IPS-18c (cell line): ENCODE measurements at regions not wholly inside any gene's neighbourhood (a gene's known extent, or its start where the extent isn't known, plus 50 kb on each side); places are given as distances from the start of the nearest gene placed in this dataset.
"Not testable (repeated sequence)": the region's sequence is repeated elsewhere in the genome, so short reads cannot be mapped to it uniquely, and the experiment has no call there.

Experiments used
- H3K4me3 ChIP-seq: 2 replicates; pipeline ENCODE4 v1.7.0; 2013; ENCODE audit warnings: low read depth, mild to moderate bottlenecking, low read length, moderate library complexity; ENCODE audit not compliant: insufficient read depth
- H3K9me3 ChIP-seq: one replicate; pipeline ENCODE4 v1.6.1; 2013; ENCODE audit warnings: mild to moderate bottlenecking, low read length, moderate library complexity; ENCODE audit not compliant: control insufficient read depth, insufficient read depth

DNA sequence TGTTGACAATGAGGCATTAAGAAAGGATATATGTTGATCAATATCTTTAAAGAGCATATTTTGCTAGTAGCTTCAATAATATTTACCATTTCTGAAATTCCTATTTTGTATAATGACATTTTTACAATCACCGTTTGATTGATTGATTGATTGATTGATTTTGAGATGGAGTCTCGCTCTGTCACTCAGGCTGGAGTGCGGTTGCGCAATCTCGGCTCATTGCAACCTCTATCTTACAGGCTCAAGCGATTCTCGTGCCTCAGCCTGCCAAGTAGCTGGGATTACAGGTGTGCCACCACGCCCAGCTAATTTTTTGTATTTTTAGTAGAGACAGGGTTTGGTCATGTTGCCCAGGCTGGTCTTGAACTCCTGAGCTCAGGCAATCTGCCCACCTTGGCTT lies 150.9 kb upstream of the TEX13D start:
- H3K4me3 ChIP-seq, result not testable (repeated sequence)

DNA sequence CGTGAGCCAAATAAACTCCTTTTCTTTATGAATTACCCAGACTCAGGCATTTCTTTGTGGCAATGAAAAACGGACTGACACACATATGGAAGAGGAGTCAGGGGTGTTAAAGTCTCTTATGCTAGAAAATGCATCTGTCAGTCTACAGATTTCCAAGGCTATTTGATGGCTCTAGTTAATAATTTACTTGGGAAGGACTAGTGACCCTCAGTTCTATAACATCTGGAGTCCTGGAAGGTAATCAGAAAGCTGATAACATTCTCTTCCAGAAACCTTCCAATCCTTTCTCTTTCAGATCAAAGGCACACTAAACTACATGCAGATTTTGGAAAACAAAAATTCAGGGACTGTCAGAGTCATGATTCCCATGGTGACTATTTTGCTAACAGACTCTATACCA lies 142.0 kb upstream of the TEX13D start:
- no peak overlapping the region for H3K4me3 ChIP-seq
- peaks cover 11% of the 10 kb centered on the region for H3K9me3 ChIP-seq

More for the DNA sequence above, 150.9 kb upstream of the TEX13D start:
- H3K9me3 ChIP-seq, result not testable (repeated sequence)

DNA sequence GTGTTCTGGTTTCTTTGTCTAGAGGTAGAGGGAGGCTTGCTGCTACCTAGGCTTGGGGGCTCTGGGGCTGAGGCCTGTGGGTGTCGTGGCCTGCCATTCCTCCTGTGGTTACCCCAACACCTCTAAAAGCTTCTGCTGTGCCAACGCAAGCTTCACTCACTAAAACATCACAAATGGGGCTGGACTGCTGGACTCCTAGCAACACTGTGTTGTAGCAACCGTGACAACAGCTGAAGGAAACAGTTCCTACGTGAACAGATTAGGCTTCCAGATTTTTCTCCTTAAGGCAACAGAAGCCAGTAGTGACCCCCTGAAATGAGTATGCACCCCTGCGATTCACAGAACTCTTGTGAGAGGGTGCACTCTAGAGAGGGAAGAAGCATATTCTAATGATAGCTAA lies 138.3 kb upstream of the TEX13D start:
- Histone ChIP-seq H3K4me3 (no peak overlapping the region), H3K9me3 (peaks cover 11% of the 10 kb centered on the region)

DNA sequence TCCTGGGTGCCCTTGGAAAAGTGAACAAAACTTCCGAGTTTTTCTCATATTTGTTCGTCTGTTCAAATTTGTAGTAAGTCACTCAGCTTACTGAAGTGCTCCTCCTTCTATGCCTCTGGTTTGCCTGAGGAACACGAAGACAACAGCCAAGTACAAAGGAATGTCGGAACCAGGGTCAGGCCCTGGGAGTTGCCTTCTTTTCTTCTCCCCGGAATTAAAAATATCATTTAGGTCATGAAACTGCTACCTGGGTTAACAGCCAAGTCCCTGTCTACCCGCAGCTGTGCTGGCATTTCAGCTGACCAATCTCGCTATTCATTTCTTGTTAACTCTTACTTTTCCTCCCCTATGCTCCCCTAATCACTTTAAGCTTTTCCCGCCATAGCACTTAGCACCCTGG lies 137.6 kb upstream of the TEX13D start:
- Histone ChIP-seq H3K9me3 (peaks cover 11% of the 10 kb centered on the region), H3K4me3 (no peak overlapping the region)

DNA sequence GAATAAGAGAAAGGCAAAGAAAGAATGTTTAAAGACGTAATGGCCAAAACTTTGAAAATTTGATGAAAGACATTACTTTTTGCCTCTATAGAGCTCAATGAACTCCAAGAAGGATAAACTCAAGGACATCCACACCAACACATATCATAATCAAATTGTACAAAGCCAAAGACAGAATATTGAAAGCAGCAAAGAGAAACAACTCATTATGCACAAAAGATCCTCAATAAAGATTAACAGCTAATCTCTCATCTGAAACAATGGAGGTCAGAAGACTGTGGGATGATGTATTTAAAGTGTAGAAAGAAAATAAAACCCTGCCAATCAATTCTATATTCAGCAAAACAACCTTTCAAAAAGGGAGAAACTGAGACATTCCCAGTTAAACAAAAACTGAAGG lies 129.1 kb upstream of the TEX13D start:
- no peak overlapping the region for H3K4me3 ChIP-seq

DNA sequence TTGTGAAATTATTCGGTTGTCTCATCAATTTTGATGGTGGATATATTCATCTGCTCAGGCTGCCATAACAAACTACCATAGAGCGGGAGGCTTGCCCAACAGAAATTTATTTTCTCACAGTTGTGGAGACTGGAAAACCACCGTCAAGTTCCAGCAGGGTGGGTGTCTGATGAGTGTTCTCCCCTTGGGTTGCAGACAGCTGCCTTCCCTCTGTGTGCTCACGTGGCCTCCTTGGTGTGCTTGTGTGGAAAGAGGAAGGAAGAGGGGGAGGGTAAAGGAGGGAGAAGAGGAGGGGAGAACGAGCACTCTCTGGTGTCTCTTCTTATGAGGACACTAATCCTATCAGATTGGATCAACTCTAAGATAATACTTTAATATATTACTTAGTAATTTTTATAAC lies 123.8 kb upstream of the TEX13D start:
- Histone ChIP-seq H3K4me3 (no peak overlapping the region), H3K9me3 (no peaks in the 10 kb centered on the region)

More for the DNA sequence above, 129.1 kb upstream of the TEX13D start:
- H3K9me3 ChIP-seq, result no peaks in the 10 kb centered on the region

DNA sequence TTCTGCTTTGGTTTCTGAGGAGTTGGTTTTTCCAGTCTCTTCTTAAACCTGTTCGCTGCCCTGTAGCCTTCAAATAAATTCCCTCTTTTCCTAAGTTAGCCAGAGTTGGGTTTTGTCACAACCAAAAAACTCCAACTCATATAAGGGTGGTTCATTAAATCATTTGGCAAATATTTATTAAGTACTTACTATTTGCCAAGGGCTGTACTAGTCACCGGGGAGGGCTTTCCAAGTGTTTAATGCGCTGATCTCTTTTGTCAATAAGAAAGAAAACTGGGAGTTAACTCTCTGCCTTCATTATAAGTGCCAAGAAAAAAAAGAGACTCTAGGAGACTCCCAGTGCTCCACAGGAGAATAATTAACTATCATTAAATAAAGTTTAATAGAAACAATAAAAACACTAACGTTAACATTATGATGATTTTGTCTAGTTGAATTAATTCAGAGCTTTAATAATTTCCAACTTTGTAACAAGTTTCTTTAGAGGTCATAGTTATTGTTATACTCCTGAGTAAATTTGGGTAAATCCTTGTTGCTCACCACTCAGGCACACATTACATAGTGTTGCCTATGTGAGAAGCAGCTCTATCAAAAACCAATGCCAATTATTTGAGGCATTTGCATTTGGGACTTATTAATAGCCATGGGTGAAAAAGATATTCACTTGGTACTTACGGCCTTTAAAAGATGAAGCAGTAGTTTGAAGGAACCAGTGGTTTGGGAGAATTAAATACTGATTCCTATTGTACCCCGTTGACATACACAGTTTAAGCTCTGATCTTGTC lies 122.5 kb upstream of the TEX13D start:
- H3K9me3 ChIP-seq, result no peaks in the 10 kb centered on the region
- H3K4me3 ChIP-seq, result no peak overlapping the region

DNA sequence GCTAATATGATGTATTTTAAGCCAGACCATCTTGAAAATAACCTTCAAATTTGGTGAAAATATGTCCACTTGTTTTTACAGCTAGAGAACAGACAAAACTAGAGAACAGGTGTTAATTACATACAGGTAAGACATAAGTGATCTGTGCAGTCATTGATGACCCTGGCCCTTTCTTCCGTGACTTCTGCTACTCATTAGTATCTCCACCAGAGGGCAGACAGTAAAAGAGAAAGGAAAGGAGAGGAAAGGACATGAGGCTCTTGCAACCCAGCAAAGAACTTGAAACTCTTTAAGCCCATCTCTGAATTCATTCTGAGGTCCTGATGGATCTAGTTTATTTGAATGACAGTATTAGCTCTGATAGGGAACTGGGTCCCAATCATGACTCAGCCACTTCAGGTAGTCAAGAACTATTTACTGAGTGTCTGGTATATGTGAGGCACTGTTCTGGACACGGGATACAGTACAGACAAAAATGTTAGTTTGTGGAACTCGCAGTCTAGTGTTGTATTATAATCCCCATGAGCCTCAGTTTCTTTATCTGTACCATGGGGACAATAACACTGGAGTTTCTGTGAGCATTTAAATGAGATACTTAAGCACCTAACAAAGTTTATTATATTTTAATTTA lies 121.0 kb upstream of the TEX13D start:
- H3K4me3 ChIP-seq, result no peak overlapping the region
- no peaks in the 10 kb centered on the region for H3K9me3 ChIP-seq

DNA sequence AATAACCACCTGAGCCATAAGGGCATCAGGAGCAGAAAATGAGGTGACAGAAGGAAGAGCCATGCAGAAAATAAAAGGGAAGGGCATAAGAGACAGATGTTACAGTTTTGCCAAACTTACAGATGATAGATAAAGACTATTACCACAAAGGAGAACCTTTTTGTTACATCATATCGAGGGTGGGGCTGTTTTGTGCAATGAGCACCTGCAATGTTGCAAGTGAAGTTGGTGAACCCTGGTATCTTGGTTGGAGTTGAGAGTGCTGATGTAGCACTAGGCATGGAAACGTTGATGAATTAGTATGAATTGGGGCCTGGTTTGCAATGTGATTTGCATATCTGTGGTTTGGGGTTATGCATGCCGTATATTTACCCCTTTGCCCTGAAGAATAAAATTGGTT lies 119.8 kb upstream of the TEX13D start:
- no peaks in the 10 kb centered on the region for H3K9me3 ChIP-seq

DNA sequence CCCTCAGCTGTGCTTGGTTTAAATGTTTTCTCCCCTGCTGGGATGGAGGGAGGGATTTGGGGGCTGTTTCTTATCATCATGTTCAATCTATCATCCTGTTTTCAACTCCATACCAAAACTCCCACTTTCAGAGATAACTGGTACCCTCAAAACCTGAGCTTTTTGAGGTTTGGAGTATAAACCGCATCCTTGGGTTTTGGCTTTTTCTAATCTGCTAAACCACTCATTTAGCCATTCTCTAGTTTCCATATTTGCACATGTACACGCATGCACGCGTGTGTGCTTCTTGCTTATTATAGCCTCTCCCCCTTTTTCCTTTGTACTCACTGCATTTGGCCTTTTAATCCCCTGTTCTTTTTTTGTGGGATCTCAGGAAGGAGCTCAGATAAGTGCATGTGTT lies 116.7 kb upstream of the TEX13D start:
- no peak overlapping the region for H3K4me3 ChIP-seq
- no peaks in the 10 kb centered on the region for H3K9me3 ChIP-seq

More for the DNA sequence above, 119.8 kb upstream of the TEX13D start:
- H3K4me3 ChIP-seq, result no peak overlapping the region

DNA sequence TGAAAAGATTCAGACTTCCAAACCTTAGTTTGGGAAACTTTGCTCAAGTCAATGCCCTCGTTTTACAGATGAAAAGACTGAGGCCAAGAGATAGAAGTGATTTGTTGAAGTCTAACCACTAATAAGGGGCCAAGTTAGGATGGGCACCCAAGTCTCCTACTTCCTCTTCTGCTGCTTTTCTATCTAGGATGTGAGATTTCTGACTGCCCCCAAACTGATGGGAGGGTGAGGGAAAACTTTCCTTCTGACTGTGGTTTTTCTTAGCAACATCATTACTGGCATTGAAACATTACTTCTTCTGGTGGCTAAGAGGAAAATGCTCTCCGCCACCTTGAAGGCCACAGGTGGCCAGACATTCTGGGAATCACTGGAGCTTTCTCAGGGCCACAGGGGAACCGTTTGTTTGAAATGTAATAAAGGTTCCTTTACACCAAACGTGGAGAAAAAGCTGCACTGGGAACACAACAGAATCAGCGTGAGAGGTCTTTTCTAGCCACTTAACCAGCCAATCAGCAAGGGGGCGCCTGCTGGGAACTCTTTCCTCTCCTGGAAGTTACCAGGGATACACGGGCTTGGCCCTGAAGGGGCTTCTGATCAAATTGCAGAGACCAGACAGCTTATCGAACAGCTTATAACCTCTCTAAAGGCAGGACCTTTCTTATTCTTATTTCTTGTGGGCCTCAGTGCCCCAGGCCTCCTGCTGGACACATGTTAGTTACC lies 115.9 kb upstream of the TEX13D start:
- H3K9me3 ChIP-seq, result no peaks in the 10 kb centered on the region
- H3K4me3 ChIP-seq, result no peak overlapping the region

DNA sequence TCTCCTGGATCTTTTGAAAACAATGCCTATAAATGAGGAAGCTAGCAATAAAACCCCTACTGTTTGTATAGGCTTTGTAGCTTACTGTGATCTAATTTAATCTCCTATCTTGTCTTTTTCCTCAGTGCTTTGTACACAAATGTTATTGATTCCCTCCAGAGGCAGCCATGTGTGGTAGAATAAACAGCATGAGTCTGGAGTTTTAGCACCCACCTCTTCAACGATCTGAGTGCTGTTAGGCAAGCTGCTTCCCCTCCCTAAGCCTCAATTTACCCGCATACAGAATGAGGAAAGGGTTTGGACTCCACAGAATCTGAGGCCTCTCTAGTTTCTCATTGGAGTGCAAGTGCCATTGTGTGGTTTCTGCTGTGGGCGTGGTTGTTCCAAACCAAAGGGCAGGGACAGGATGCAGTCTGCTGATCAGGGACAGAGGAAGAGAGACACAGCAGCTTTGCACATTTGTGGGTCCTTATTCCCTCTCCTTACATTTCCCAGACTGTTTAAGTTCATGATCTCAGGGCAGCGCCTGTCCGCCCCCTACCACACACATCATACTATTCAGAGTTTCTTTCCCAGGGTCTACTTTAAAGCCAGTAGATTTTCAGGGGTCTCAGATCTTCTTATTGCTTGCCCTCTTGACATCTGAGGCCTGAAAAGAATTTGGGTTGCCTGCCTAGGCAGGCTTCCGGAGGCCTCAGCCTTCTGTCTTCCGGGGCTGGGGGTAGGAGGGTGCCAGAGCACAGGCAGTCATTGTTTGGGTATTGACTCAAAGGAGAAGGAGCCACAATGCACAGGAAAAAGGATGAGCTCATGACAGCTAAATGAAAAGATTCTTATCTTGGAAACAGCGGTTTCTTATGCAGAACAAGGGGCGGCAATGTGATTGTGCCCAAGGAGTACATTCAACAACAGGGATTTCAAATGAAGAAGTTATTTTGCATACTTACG lies 114.9 kb upstream of the TEX13D start:
- Histone ChIP-seq H3K4me3 (no peak overlapping the region), H3K9me3 (no peaks in the 10 kb centered on the region)

DNA sequence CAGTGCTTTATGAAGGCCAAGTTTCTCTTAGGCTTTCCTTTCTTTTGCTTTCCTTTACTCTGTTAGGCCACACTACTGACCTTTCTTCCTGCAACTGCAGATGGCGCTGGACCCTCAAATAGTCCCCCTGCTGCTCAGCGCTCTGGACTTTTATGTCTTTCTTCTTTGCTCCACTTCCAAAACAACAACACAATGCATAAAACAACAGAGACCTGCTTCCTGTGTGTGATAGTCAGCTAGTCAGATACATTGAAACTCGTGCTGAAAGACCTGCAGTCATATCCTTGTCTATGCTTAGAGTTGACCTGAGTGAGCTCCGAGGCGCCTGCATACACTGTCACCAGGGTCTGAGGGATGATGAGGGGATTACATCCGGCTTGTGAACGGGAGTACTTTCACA lies 108.9 kb upstream of the TEX13D start:
- peaks cover 3% of the 10 kb centered on the region for H3K9me3 ChIP-seq
- no peak overlapping the region for H3K4me3 ChIP-seq

DNA sequence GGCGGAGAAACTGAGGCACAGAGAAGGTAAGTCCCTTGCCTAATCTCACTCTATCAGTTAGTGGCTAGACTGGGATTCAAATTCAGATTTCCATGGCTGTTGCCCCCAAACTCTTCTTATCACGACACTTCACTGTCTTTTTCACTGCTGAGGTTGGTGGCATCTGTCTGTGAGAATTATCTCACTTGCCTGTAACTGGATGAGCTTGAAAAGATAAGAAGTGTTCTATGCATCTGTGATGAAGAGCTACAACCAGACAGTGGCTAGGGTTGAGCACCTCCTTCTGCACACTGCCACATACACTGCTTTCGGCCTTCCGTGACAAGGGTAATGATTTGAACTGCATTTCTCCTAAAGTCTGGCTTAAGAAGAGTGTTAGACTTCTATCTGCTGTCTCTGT lies 107.9 kb upstream of the TEX13D start:
- H3K9me3 ChIP-seq, result peaks cover 3% of the 10 kb centered on the region
- no peak overlapping the region for H3K4me3 ChIP-seq

DNA sequence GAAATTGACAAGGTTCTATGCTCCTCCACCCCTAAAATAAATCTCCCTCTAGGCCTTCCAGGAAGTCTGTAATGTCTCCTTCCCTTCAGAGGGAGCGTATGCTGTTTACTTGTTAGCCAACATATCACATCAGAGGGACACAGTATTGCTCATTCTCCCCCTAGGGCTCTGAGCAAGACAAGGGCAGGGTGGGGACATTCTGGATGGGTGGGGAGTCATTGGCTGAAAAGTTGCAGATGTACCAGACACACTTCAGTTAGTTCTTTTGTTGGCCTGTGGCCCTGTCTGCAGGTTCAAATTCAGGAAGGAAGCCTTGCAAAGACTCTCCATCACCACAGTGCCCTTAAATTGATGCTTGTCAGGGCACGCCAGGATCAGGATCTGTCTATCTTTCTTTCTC lies 106.3 kb upstream of the TEX13D start:
- peaks cover 3% of the 10 kb centered on the region for H3K9me3 ChIP-seq
- H3K4me3 ChIP-seq, result no peak overlapping the region

DNA sequence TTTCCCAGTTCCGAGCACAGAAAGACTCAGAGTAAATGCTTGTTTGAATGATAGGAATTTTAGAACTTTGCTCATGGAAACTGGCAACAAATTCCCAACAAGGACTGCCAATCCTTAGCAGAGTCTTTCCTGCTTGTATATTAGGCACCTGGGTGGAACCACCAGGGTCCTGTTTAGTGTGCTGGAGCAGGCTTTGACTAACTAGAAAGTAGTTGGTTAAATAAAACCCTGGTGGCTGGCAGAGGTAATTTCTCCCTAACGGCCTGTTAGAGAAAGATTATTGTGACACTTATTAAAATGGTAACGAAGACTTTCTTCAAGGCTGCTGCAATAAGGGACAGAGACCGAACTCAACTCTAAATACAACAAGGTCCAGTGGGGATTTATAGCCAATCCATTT lies 103.6 kb upstream of the TEX13D start:
- peaks cover 3% of the 10 kb centered on the region for H3K9me3 ChIP-seq
- H3K4me3 ChIP-seq, result no peak overlapping the region

DNA sequence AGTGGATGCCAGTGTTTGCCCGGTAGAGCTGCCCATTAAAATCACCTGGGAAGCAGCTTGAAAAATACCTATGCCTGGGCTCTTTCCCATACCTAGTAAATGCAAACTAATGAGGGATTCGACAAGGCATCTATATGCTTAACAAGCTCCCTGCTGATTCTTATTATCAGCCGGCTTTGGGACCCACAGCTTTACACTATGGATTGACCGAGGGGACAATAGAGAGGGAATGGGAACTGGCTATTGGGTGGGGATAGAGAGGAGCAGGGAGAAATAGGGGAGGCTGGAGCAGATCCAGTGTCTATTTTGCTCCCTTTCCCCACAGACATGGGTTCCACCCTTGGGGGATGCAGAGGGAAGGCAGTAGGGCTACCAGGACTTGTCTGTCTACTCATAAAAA lies 103.1 kb upstream of the TEX13D start:
- no peak overlapping the region for H3K4me3 ChIP-seq
- H3K9me3 ChIP-seq, result peaks cover 3% of the 10 kb centered on the region
